PC-9 (cell line): ENCODE measurements at regions not wholly inside any gene's neighbourhood (a gene's known extent, or its start where the extent isn't known, plus 50 kb on each side); places are given as distances from the start of the nearest gene placed in this dataset.

ENCODE experiments used
- BruUV-seq: library from RNA; stranded (reverse); fragments of 400-500 nt; replicated peaks from 2 replicates; lab custom pipeline; 2021; lab: Mats Ljungman, UMichigan
- CTCF ChIA-PET: fragments of 300-600 bp; sonication (Branson Sonifier 250); formaldehyde crosslinking; loops from one replicate; lab custom pipeline; 2022; ENCODE audit warnings: antibody characterized with exemption; lab: Charles Lee
- POLR2A ChIA-PET: fragments of 300-600 bp; sonication (Branson Sonifier 250); formaldehyde crosslinking; loops from one replicate; lab custom pipeline; 2022; ENCODE audit warnings: antibody characterized with exemption; ENCODE audit not compliant: unreplicated experiment; lab: Charles Lee
- DNase-seq, 2 experiments: peaks; one replicate each; pipeline versions ENCODE4 v3.0.0 to v3.0.0-alpha.2; 2015 to 2022; ENCODE audit warnings: mixed read lengths in 1 of 2
- H2AFZ ChIP-seq: fragments of 200-600 bp; sonication (generic); 2 replicates; pipeline ENCODE4 v1.8.1; 2017; ENCODE audit warnings: antibody characterized with exemption
- H3F3A ChIP-seq: fragments of 200-600 bp; sonication (generic); 2 replicates; pipeline ENCODE4 v1.8.1; 2017; ENCODE audit warnings: antibody characterized with exemption, mild to moderate bottlenecking, low read depth; ENCODE audit not compliant: insufficient read depth
- H3K27ac ChIP-seq: fragments of 200-600 bp; sonication (generic); 2 replicates; pipeline ENCODE4 v1.6.1; 2016; ENCODE audit warnings: mixed run types
- H3K27me3 ChIP-seq: fragments of 200-600 bp; sonication (generic); 2 replicates; pipeline ENCODE4 v1.6.1; 2016; ENCODE audit warnings: low read depth, mixed run types; ENCODE audit not compliant: insufficient read depth
- H3K36me3 ChIP-seq: fragments of 200-600 bp; sonication (generic); 2 replicates; pipeline ENCODE4 v1.6.1; 2016; ENCODE audit warnings: low read depth, mixed run types
- H3K4me1 ChIP-seq: fragments of 200-600 bp; sonication (generic); replicated peaks from 2 replicates; pipeline ENCODE4 v1.6.1; 2016; ENCODE audit warnings: mixed run types; ENCODE audit not compliant: insufficient read depth
- H3K4me2 ChIP-seq: fragments of 200-600 bp; sonication (generic); 2 replicates; pipeline ENCODE4 v1.6.1; 2017; ENCODE audit warnings: mixed run types
- H3K4me3 ChIP-seq: fragments of 200-600 bp; sonication (generic); 2 replicates; pipeline ENCODE4 v1.6.1; 2016; ENCODE audit warnings: mixed run types
- H3K79me2 ChIP-seq: fragments of 200-600 bp; sonication (generic); 2 replicates; pipeline ENCODE4 v1.6.1; 2017; ENCODE audit warnings: low read depth, mixed run types
- H3K9me2 ChIP-seq: fragments of 200-600 bp; sonication (generic); 2 replicates; pipeline ENCODE4 v1.8.1; 2017; ENCODE audit warnings: mild to moderate bottlenecking; ENCODE audit not compliant: insufficient read depth
- H3K9me3 ChIP-seq: fragments of 200-600 bp; sonication (generic); 2 replicates; pipeline ENCODE4 v1.8.1; 2016; ENCODE audit warnings: low read depth; ENCODE audit not compliant: insufficient read depth
- H4K20me1 ChIP-seq: fragments of 200-600 bp; sonication (generic); 2 replicates; pipeline ENCODE4 v1.8.1; 2017; ENCODE audit not compliant: insufficient read depth
- EZH2 ChIP-seq: fragments of 200-600 bp; sonication (generic); IDR thresholded peaks from 2 replicates; pipeline ENCODE4 v1.8.0; 2017; ENCODE audit warnings: antibody characterized with exemption, low read depth
- intact Hi-C: fragments of 100-400 bp; cut with micrococcal nuclease; formaldehyde crosslinking; loops from one replicate; pipeline ENCODE4 v1.10.0; 2022; ENCODE audit not compliant: unreplicated experiment
- TF ChIP-seq, protein P1 (sequence below): fragments of 200-600 bp; sonication (generic); conservative IDR thresholded peaks from 2 replicates; pipeline ENCODE4 v1.6.1; 2017; ENCODE audit warnings: mixed run types, antibody characterized with exemption, mild to moderate bottlenecking, moderate library complexity

GRCh38 chr20:51249781-51250180 lies 226.9 kb upstream of the KCNG1 start:
- Histone ChIP-seq H3K4me3 (no peak overlapping the region), H2AFZ (no peak overlapping the region), H3K4me2 (no peak overlapping the region), H3K27ac (no peak overlapping the region), H3K79me2 (no peaks in the 10 kb centered on the region), H3K9me3 (no peaks in the 10 kb centered on the region), H3K9me2 (no peaks in the 10 kb centered on the region), H3K27me3 (peaks cover 93% of the 10 kb centered on the region), H3K4me1 (no peaks in the 10 kb centered on the region), H3K36me3 (no peaks in the 10 kb centered on the region), H3F3A (no peaks in the 10 kb centered on the region), H4K20me1 (no peaks in the 10 kb centered on the region)
- DNase-seq, result no peak
- no TSS peak for BruUV-seq
- TF ChIP-seq, protein P1, sequence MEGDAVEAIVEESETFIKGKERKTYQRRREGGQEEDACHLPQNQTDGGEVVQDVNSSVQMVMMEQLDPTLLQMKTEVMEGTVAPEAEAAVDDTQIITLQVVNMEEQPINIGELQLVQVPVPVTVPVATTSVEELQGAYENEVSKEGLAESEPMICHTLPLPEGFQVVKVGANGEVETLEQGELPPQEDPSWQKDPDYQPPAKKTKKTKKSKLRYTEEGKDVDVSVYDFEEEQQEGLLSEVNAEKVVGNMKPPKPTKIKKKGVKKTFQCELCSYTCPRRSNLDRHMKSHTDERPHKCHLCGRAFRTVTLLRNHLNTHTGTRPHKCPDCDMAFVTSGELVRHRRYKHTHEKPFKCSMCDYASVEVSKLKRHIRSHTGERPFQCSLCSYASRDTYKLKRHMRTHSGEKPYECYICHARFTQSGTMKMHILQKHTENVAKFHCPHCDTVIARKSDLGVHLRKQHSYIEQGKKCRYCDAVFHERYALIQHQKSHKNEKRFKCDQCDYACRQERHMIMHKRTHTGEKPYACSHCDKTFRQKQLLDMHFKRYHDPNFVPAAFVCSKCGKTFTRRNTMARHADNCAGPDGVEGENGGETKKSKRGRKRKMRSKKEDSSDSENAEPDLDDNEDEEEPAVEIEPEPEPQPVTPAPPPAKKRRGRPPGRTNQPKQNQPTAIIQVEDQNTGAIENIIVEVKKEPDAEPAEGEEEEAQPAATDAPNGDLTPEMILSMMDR, result no peak
- TF ChIP-seq EZH2, result no peak
- POLR2A ChIA-PET, result no interaction called here
- intact Hi-C loops, result no loop called here
- CTCF ChIA-PET, result no interaction called here

DNA sequence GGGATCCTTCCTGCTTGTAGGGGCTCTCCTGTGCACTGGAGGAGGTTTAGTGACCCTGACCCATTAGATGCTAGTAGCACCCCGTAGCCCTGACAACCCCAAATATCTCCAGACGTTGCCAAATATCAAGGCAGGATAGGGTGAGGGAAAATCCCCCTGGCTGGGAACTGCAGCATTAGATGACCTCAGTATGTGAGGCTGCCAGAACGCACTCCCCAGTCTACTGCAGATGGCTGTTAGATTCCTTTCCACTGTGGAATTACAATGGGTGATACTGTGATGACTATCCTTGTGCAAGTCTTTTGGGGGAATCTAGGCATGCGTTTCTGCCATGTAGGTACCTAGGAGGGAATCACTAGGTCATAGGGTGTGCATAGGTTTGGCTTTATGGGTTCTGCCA lies 226.3 kb upstream of the KCNG1 start:
- H3K27me3 ChIP-seq, result peaks cover 92% of the 10 kb centered on the region
- H3K27ac ChIP-seq, result no peak overlapping the region
- H3K9me3 ChIP-seq, result no peaks in the 10 kb centered on the region
- no peaks in the 10 kb centered on the region for H3F3A ChIP-seq
- no peak overlapping the region for H3K4me2 ChIP-seq
- CTCF ChIA-PET, result no interaction called here
- TF ChIP-seq EZH2, result no peak
- TF ChIP-seq, protein P1, result no peak
- H3K4me3 ChIP-seq, result no peak overlapping the region
- no peaks in the 10 kb centered on the region for H3K36me3 ChIP-seq
- no peaks in the 10 kb centered on the region for H4K20me1 ChIP-seq
- no peaks in the 10 kb centered on the region for H3K9me2 ChIP-seq
- H3K4me1 ChIP-seq, result no peaks in the 10 kb centered on the region
- H3K79me2 ChIP-seq, result no peaks in the 10 kb centered on the region
- no peak for DNase-seq
- H2AFZ ChIP-seq, result no peak overlapping the region
- intact Hi-C loops, result no loop called here
- no TSS peak for BruUV-seq
- POLR2A ChIA-PET, result no interaction called here

DNA sequence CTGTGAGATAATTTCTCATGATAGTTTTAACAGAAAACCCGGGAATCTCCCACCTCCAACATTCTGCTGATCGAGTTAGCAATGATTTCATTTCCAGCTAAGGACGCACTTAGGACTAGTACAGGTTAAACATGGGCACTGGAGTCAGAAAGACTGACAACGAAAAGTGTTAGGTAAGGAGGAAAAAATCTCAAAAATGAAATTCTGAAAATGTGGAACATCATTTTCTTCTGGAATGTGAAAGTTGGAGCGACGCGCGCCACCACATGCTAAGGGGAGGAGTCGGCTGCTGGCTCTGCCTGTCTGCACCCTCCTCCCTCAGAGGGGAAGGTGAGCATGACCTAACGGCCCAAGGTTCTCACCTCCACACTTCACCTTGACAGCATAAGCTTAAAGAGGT lies 221.6 kb upstream of the KCNG1 start:
- Histone ChIP-seq H3K9me3 (no peaks in the 10 kb centered on the region), H3K4me2 (no peak overlapping the region), H3K79me2 (no peaks in the 10 kb centered on the region), H4K20me1 (no peaks in the 10 kb centered on the region), H3K4me3 (no peak overlapping the region), H3K27me3 (peaks cover 90% of the 10 kb centered on the region), H3K4me1 (no peaks in the 10 kb centered on the region), H3K36me3 (no peaks in the 10 kb centered on the region), H3K9me2 (no peaks in the 10 kb centered on the region), H3K27ac (no peak overlapping the region), H3F3A (no peaks in the 10 kb centered on the region), H2AFZ (no peak overlapping the region)
- TF ChIP-seq, protein P1, result no peak
- TF ChIP-seq EZH2, result no peak
- no peak for DNase-seq
- intact Hi-C loops, result no loop called here
- POLR2A ChIA-PET, result no interaction called here
- BruUV-seq, result no TSS peak
- CTCF ChIA-PET, result no interaction called here
